ENCODE measurements at regions not wholly inside any gene's neighbourhood (a gene's known extent, or its start where the extent isn't known, plus 50 kb on each side); places are given as distances from the start of the nearest gene placed in this dataset.

DNA sequence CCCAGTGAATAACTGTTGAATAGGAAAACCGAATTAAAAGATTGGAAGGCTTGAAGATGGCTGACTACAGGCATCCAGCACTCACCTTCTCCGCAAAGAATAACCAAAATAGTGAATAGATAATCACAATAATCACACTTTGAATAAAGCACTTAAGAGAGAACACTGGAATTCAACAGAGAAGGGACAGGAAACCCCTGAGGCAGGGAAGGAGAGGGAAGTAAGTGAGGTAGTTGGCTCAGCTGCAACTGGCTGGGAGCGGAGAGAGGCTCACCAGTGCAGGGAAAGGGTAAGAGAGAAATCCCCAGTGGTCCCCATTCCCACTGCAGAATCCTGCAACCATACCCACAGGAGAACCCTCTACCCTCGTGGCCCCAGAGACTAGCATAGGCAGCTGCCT is 246.6 kb upstream of the NCKAP5 start:
- Histone ChIP-seq H3K79me1 (ENCODE audit: low read depth in 1 of 2, low read length in 2 of 2) (peaks cover 0 to 25% of the 10 kb centered on the region in 2 experiments; a peak in 3 of 4 replicates), H2AFZ (replicated peaks; ENCODE audit: low read length, poor library complexity) (peak overlapping the region; percentile 35), H2BK20ac (ENCODE audit: low read depth, low read length) (peak overlapping the region; percentile 86), H2BK120ac (ENCODE audit: low read depth, low read length) (peak overlapping the region; percentile 90), H3K9me3 (ENCODE audit: control insufficient read depth, insufficient read depth, low read length) (no peaks in the 10 kb centered on the region), H3K18ac (ENCODE audit: low read depth, low read length) (peak overlapping the region; percentile 38), H3K4me3 (ENCODE audit: insufficient read depth, low read depth, low read length) (no peak overlapping the region), H3K27ac (ENCODE audit: insufficient read depth, low read length) (no peak overlapping the region), H3K23ac (ENCODE audit: low read depth, low read length) (peak overlapping the region; percentile 40; the same call in 1 of the 2 replicates), H3K4me1 (ENCODE audit: control insufficient read depth, insufficient read depth, low read length) (peaks cover 11% of the 10 kb centered on the region), H3K4ac (ENCODE audit: low read depth, low read length) (peak overlapping the region; percentile 73), H2AK9ac (replicated peaks; ENCODE audit: low read depth, low read length, poor library complexity) (no peak overlapping the region), H2BK15ac (ENCODE audit: low read depth, low read length) (peak overlapping the region; percentile 98; the same call in 2 of the 3 replicates), H3K36me3 (ENCODE audit: control insufficient read depth, insufficient read depth, low read length) (no peaks in the 10 kb centered on the region), H3K9ac (ENCODE audit: low read depth, low read length) (no peak overlapping the region), H4K8ac (ENCODE audit: low read depth in 2 of 2, low read length in 2 of 2) (peak overlapping the region; percentile 78 to 81), H2AK5ac (ENCODE audit: low read depth, low read length) (peak overlapping the region; percentile 97), H2BK5ac (ENCODE audit: low read depth, low read length, poor library complexity, severe bottlenecking) (peak overlapping the region; percentile 25), H3K56ac (ENCODE audit: extremely low read depth, insufficient read depth, low read length) (no peak overlapping the region), H4K5ac (ENCODE audit: low read depth, low read length) (peak overlapping the region; percentile 1), H3K27me3 (ENCODE audit: control insufficient read depth, insufficient read depth, low read length) (no peaks in the 10 kb centered on the region), H3K9me1 (ENCODE audit: insufficient read depth, low read length) (peaks cover 25% of the 10 kb centered on the region), H4K91ac (ENCODE audit: insufficient read depth, low read depth, low read length) (peak overlapping the region; percentile 78), H4K20me1 (ENCODE audit: insufficient read depth, low read length) (no peaks in the 10 kb centered on the region), H3K4me2 (ENCODE audit: low read depth, low read length) (no peak overlapping the region), H3K14ac (replicated peaks; ENCODE audit: low read depth, low read length) (peak overlapping the region; percentile 64)
- in situ Hi-C loops (cut with MboI; ENCODE audit: low sequenced_read_pairs): no loop called here
- intact Hi-C loops (cut with micrococcal nuclease): no loop called here
- POLR2A ChIA-PET (ENCODE audit: unreplicated experiment): no interaction called here
- dilution Hi-C loops (cut with HindIII; ENCODE audit: low sequenced_read_pairs, unreplicated experiment): no loop called here
- ATAC-seq (ENCODE audit: low read depth): no peak
- no peak for DNase-seq
- WGBS, 2 experiments (ENCODE audit: extremely low coverage in 2 of 2, insufficient read length in 1 of 2): no CpG with 5 or more reads among the region's 4 CpGs
- BruUV-seq (replicated peaks): no TSS peak
- TF ChIP-seq, protein P1, sequence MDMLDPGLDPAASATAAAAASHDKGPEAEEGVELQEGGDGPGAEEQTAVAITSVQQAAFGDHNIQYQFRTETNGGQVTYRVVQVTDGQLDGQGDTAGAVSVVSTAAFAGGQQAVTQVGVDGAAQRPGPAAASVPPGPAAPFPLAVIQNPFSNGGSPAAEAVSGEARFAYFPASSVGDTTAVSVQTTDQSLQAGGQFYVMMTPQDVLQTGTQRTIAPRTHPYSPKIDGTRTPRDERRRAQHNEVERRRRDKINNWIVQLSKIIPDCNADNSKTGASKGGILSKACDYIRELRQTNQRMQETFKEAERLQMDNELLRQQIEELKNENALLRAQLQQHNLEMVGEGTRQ (IDR thresholded peaks at IDR 0.05; ENCODE audit: low read depth, low read length): no peak
- TF ChIP-seq CHD1 (IDR thresholded peaks at IDR 0.05; ENCODE audit: low read depth, low read length): no peak
- TF ChIP-seq RFX5 (IDR thresholded peaks at IDR 0.05; ENCODE audit: low read depth, low read length): no peak
- TF ChIP-seq, protein P2, sequence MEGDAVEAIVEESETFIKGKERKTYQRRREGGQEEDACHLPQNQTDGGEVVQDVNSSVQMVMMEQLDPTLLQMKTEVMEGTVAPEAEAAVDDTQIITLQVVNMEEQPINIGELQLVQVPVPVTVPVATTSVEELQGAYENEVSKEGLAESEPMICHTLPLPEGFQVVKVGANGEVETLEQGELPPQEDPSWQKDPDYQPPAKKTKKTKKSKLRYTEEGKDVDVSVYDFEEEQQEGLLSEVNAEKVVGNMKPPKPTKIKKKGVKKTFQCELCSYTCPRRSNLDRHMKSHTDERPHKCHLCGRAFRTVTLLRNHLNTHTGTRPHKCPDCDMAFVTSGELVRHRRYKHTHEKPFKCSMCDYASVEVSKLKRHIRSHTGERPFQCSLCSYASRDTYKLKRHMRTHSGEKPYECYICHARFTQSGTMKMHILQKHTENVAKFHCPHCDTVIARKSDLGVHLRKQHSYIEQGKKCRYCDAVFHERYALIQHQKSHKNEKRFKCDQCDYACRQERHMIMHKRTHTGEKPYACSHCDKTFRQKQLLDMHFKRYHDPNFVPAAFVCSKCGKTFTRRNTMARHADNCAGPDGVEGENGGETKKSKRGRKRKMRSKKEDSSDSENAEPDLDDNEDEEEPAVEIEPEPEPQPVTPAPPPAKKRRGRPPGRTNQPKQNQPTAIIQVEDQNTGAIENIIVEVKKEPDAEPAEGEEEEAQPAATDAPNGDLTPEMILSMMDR (conservative IDR thresholded peaks at IDR 0.05; ENCODE audit: low read depth, low read length): no peak
- TF ChIP-seq RAD21 (IDR thresholded peaks at IDR 0.05; ENCODE audit: low read length): no peak
- TF ChIP-seq MAFK (IDR thresholded peaks at IDR 0.05; ENCODE audit: low read depth, low read length): no peak
- TF ChIP-seq MAZ (IDR thresholded peaks at IDR 0.05; ENCODE audit: borderline replicate concordance, low read depth, low read length): no peak
- no peak for TF ChIP-seq RCOR1 (IDR thresholded peaks at IDR 0.05; ENCODE audit: insufficient replicate concordance, low read length)
- no peak for TF ChIP-seq SMC3 (IDR thresholded peaks at IDR 0.05; ENCODE audit: low read depth, low read length)
- no peak for TF ChIP-seq FOS (IDR thresholded peaks at IDR 0.05; ENCODE audit: low read depth, low read length)
- TF ChIP-seq MXI1 (IDR thresholded peaks at IDR 0.05; ENCODE audit: borderline replicate concordance, low read depth, low read length): no peak
- no peak for TF ChIP-seq CEBPB (IDR thresholded peaks at IDR 0.05; ENCODE audit: low read depth, low read length)
- TF ChIP-seq NFE2L2 (IDR thresholded peaks at IDR 0.05; ENCODE audit: low read depth, low read length): no peak
- no peak for TF ChIP-seq POLR2A (IDR thresholded peaks at IDR 0.05; ENCODE audit: low read depth, low read length)
- no peak for TF ChIP-seq BHLHE40 (IDR thresholded peaks at IDR 0.05; ENCODE audit: low read depth, low read length)
- TF ChIP-seq, protein P3, sequence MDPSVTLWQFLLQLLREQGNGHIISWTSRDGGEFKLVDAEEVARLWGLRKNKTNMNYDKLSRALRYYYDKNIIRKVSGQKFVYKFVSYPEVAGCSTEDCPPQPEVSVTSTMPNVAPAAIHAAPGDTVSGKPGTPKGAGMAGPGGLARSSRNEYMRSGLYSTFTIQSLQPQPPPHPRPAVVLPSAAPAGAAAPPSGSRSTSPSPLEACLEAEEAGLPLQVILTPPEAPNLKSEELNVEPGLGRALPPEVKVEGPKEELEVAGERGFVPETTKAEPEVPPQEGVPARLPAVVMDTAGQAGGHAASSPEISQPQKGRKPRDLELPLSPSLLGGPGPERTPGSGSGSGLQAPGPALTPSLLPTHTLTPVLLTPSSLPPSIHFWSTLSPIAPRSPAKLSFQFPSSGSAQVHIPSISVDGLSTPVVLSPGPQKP (IDR thresholded peaks at IDR 0.05; ENCODE audit: borderline replicate concordance, low read depth, low read length): no peak
- CTCF ChIA-PET: no interaction called here
